ENCODE measurements at regions not wholly inside any gene's neighbourhood (a gene's known extent, or its start where the extent isn't known, plus 50 kb on each side); places are given as distances from the start of the nearest gene placed in this dataset.

- no peak overlapping the region for H3K4me2 ChIP-seq (ENCODE audit: low read length)
- H3K9me2 ChIP-seq (replicated peaks; ENCODE audit: low read length): no peaks in the 10 kb centered on the region
- ATAC-seq: no peak
- no peak overlapping the region for H3K4me3 ChIP-seq (ENCODE audit: low read length)
- H3K27me3 ChIP-seq (ENCODE audit: low read length): no peaks in the 10 kb centered on the region
- no peak for TF ChIP-seq EZH2phosphoT487 (IDR thresholded peaks at IDR 0.05; ENCODE audit: borderline replicate concordance, low read length)
- TF ChIP-seq EZH2 (IDR thresholded peaks at IDR 0.05; ENCODE audit: low read length, unreplicated experiment): no peak
- TF ChIP-seq CTCF (conservative IDR thresholded peaks at IDR 0.05; ENCODE audit: low read depth, low read length): no peak
- H3K79me2 ChIP-seq (ENCODE audit: low read length): no peaks in the 10 kb centered on the region
- no peak overlapping the region for H3K27ac ChIP-seq (ENCODE audit: low read length)
- H2AFZ ChIP-seq (ENCODE audit: low read length): no peak overlapping the region
- H4K20me1 ChIP-seq (ENCODE audit: low read length): no peaks in the 10 kb centered on the region
- H3K4me1 ChIP-seq (ENCODE audit: insufficient read depth, low read length): no peaks in the 10 kb centered on the region
- 0 out of 2 replicates have a peak, but pooled peaks cover 10% of the 10 kb centered on the region for H3K9me3 ChIP-seq (ENCODE audit: low read length)
- intact Hi-C loops (cut with micrococcal nuclease): no loop called here
- POLR2A ChIA-PET (ENCODE audit: unreplicated experiment): no interaction called here
- no TSS peak for BruUV-seq (replicated peaks)
- DNase-seq: no peak
- H3F3A ChIP-seq (ENCODE audit: low read length, unreplicated experiment): no peaks in the 10 kb centered on the region
- no peaks in the 10 kb centered on the region for H3K36me3 ChIP-seq (ENCODE audit: low read depth, low read length)
- CTCF ChIA-PET: no interaction called here
- H3K9ac ChIP-seq (ENCODE audit: low read length): no peak overlapping the region
These were observed 437.3 kb downstream of the DHX35 start for GRCh38 chr20:39399463-39399862.

- Histone ChIP-seq H3K79me2 (ENCODE audit: low read length) (no peaks in the 10 kb centered on the region), H3K9ac (ENCODE audit: low read length) (no peak overlapping the region), H3F3A (ENCODE audit: low read length, unreplicated experiment) (no peaks in the 10 kb centered on the region), H4K20me1 (ENCODE audit: low read length) (no peaks in the 10 kb centered on the region), H2AFZ (ENCODE audit: low read length) (no peak overlapping the region), H3K9me2 (replicated peaks; ENCODE audit: low read length) (no peaks in the 10 kb centered on the region), H3K4me2 (ENCODE audit: low read length) (no peak overlapping the region), H3K36me3 (ENCODE audit: low read depth, low read length) (no peaks in the 10 kb centered on the region), H3K4me3 (ENCODE audit: low read length) (no peak overlapping the region), H3K9me3 (ENCODE audit: low read length) (0 out of 2 replicates have a peak, but pooled peaks cover 10% of the 10 kb centered on the region), H3K4me1 (ENCODE audit: insufficient read depth, low read length) (no peaks in the 10 kb centered on the region), H3K27me3 (ENCODE audit: low read length) (no peaks in the 10 kb centered on the region), H3K27ac (ENCODE audit: low read length) (no peak overlapping the region)
- intact Hi-C loops (cut with micrococcal nuclease): no loop called here
- ATAC-seq (no peak), DNase-seq (no peak)
- no peak for TF ChIP-seq EZH2phosphoT487 (IDR thresholded peaks at IDR 0.05; ENCODE audit: borderline replicate concordance, low read length)
- TF ChIP-seq CTCF (conservative IDR thresholded peaks at IDR 0.05; ENCODE audit: low read depth, low read length): no peak
- TF ChIP-seq EZH2 (IDR thresholded peaks at IDR 0.05; ENCODE audit: low read length, unreplicated experiment): no peak
- no TSS peak for BruUV-seq (replicated peaks)
- ChIA-PET POLR2A (ENCODE audit: unreplicated experiment) (no interaction called here), CTCF (no interaction called here)
These were observed 436.5 kb downstream of the DHX35 start for GRCh38 chr20:39398656-39399055.

GRCh38 chr20:39397646-39398045, 435.5 kb downstream of the DHX35 start:
- Histone ChIP-seq H3K36me3 (ENCODE audit: low read depth, low read length) (no peaks in the 10 kb centered on the region), H3K4me2 (ENCODE audit: low read length) (no peak overlapping the region), H2AFZ (ENCODE audit: low read length) (no peak overlapping the region), H3K27ac (ENCODE audit: low read length) (no peak overlapping the region), H3K9me3 (ENCODE audit: low read length) (0 out of 2 replicates have a peak, but pooled peaks cover 10% of the 10 kb centered on the region), H3K79me2 (ENCODE audit: low read length) (no peaks in the 10 kb centered on the region), H3K9me2 (replicated peaks; ENCODE audit: low read length) (no peaks in the 10 kb centered on the region), H3F3A (ENCODE audit: low read length, unreplicated experiment) (no peaks in the 10 kb centered on the region), H3K4me1 (ENCODE audit: insufficient read depth, low read length) (no peaks in the 10 kb centered on the region), H3K27me3 (ENCODE audit: low read length) (no peaks in the 10 kb centered on the region), H4K20me1 (ENCODE audit: low read length) (no peaks in the 10 kb centered on the region), H3K9ac (ENCODE audit: low read length) (no peak overlapping the region), H3K4me3 (ENCODE audit: low read length) (no peak overlapping the region)
- no peak for TF ChIP-seq EZH2 (IDR thresholded peaks at IDR 0.05; ENCODE audit: low read length, unreplicated experiment)
- TF ChIP-seq EZH2phosphoT487 (IDR thresholded peaks at IDR 0.05; ENCODE audit: borderline replicate concordance, low read length): no peak
- no peak for TF ChIP-seq CTCF (conservative IDR thresholded peaks at IDR 0.05; ENCODE audit: low read depth, low read length)
- ATAC-seq: no peak
- BruUV-seq (replicated peaks): no TSS peak
- ChIA-PET POLR2A (ENCODE audit: unreplicated experiment) (no interaction called here), CTCF (no interaction called here)
- DNase-seq: no peak
- intact Hi-C loops (cut with micrococcal nuclease): no loop called here
